ENCODE measurements at regions not wholly inside any gene's neighbourhood (a gene's known extent, or its start where the extent isn't known, plus 50 kb on each side); places are given as distances from the start of the nearest gene placed in this dataset.

DNA sequence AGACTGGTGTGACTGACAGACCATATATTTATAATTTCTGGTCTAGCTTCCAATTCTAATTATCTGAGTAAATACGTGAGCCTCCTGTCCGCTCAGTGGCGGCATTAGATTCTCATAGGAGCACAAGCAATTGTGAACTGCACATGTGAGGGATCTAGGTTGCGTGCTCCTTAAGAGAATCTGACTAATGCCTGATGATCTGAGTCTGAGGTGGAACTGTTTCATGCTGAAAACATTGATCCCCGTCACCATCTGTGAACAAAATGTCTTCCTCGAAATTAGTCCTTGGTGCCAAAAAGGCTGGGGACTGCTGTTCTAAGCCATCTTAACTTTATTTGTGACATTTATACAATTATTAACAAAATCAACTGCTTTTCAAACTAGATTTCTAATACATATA, 164.7 kb upstream of the MEOX2 start (continued):
- TF ChIP-seq, protein P1, sequence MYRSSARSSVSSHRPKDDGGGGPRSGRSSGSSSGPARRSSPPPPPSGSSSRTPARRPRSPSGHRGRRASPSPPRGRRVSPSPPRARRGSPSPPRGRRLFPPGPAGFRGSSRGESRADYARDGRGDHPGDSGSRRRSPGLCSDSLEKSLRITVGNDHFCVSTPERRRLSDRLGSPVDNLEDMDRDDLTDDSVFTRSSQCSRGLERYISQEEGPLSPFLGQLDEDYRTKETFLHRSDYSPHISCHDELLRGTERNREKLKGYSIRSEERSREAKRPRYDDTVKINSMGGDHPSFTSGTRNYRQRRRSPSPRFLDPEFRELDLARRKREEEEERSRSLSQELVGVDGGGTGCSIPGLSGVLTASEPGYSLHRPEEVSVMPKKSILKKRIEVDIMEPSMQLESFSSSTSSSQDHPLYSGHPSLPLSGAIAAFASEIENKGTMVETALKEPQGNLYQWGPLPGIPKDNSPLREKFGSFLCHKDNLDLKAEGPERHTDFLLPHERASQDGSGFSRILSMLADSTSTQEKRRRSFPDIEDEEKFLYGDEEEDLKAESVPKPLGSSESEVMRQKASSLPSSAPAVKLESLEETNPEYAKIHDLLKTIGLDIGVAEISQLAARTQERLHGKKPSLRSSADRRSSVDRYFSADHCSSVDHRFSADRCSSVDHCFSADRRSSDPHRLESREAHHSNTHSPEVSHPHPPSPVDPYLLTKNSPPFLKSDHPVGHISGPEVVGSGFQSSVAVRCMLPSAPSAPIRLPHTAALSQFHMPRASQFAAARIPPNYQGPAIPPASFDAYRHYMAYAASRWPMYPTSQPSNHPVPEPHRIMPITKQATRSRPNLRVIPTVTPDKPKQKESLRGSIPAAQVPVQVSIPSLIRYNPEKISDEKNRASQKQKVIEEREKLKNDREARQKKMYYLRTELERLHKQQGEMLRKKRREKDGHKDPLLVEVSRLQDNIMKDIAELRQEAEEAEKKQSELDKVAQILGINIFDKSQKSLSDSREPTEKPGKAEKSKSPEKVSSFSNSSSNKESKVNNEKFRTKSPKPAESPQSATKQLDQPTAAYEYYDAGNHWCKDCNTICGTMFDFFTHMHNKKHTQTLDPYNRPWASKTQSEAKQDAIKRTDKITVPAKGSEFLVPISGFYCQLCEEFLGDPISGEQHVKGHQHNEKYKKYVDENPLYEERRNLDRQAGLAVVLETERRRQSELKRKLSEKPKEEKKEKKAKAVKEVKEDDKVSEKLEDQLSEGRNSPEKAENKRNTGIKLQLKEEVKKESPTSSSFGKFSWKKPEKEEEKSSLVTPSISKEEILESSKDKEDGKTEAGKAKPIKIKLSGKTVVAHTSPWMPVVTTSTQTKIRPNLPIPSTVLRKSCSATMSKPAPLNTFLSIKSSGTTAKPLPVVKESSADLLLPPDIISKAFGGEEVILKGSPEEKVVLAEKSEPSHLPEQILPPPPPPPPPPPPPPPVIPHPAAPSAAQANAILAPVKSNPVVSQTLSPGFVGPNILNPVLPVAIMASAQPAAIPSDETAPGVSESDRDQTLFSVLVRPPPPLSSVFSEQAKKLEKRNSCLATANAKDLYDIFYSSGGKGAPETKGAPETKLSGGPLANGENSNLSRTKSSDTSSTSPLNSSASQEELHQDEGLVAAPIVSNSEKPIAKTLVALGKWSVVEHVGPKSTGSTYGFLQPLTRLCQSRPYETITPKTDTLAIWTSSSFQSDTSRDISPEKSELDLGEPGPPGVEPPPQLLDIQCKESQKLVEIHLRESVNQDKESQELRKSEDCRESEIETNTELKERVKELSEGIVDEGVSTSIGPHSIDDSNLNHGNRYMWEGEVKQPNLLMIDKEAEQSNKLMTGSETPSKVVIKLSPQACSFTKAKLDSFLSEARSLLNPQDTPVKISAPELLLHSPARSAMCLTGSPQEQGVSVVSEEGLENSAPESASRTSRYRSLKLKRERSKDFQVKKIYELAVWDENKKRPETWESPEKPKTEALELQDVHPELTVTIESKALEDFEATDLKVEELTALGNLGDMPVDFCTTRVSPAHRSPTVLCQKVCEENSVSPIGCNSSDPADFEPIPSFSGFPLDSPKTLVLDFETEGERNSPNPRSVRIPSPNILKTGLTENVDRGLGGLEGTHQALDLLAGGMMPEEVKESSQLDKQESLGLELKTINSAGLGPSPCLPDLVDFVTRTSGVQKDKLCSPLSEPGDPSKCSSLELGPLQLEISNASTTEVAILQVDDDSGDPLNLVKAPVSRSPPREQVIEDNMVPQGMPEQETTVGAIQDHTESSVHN (IDR thresholded peaks at IDR 0.05; ENCODE audit: borderline replicate concordance in 1 of 2, low read depth in 1 of 2) = no peak
- TF ChIP-seq ZFPM2 (CRISPR knock-in tag; IDR thresholded peaks at IDR 0.05) (no peak), U2AF1 (optimal IDR thresholded peaks at IDR 0.05; ENCODE audit: low read depth, low read length) (no peak), TRIM28 (IDR thresholded peaks at IDR 0.05) (no peak), GATA2 (CRISPR knock-in tag; IDR thresholded peaks at IDR 0.05) (no peak), MIER1 (IDR thresholded peaks at IDR 0.05; ENCODE audit: low read depth) (no peak)
- TF ChIP-seq, protein P2, sequence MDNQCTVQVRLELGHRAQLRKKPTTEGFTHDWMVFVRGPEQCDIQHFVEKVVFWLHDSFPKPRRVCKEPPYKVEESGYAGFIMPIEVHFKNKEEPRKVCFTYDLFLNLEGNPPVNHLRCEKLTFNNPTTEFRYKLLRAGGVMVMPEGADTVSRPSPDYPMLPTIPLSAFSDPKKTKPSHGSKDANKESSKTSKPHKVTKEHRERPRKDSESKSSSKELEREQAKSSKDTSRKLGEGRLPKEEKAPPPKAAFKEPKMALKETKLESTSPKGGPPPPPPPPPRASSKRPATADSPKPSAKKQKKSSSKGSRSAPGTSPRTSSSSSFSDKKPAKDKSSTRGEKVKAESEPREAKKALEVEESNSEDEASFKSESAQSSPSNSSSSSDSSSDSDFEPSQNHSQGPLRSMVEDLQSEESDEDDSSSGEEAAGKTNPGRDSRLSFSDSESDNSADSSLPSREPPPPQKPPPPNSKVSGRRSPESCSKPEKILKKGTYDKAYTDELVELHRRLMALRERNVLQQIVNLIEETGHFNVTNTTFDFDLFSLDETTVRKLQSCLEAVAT (IDR thresholded peaks at IDR 0.05) = no peak
